HEK293 (cell line): ENCODE measurements at regions not wholly inside any gene's neighbourhood (a gene's known extent, or its start where the extent isn't known, plus 50 kb on each side); places are given as distances from the start of the nearest gene placed in this dataset.
A peak's percentile ranks its signal among the peaks of the same experiment; 100 is the strongest.

Source experiments
- GLI2 ChIP-seq: fragments of 450-650 bp; formaldehyde crosslinking; IDR thresholded peaks from 2 replicates; pipeline ENCODE4; 2017; ENCODE audit warnings: missing biosample characterization, missing genetic modification characterization, low read depth, borderline replicate concordance
- OSR2 ChIP-seq: fragments of 450-650 bp; formaldehyde crosslinking; IDR thresholded peaks from 2 replicates; pipeline ENCODE4 v1.5.1; 2016; ENCODE audit warnings: missing biosample characterization, missing genetic modification characterization
- ZBTB7A ChIP-seq: fragments of 450-650 bp; formaldehyde crosslinking; IDR thresholded peaks from 2 replicates; pipeline ENCODE4 v1.5.1; 2016; ENCODE audit warnings: low read depth, missing biosample characterization, missing genetic modification characterization
- ZNF776 ChIP-seq: fragments of 450-650 bp; formaldehyde crosslinking; IDR thresholded peaks from 2 replicates; pipeline ENCODE4 v1.5.0; 2017; ENCODE audit warnings: missing biosample characterization, missing genetic modification characterization, borderline replicate concordance
- TF ChIP-seq, protein P1 (sequence below): fragments of 450-650 bp; formaldehyde crosslinking; IDR thresholded peaks from 2 replicates; pipeline ENCODE4 v1.5.1; 2016; ENCODE audit warnings: missing biosample characterization, missing genetic modification characterization

DNA sequence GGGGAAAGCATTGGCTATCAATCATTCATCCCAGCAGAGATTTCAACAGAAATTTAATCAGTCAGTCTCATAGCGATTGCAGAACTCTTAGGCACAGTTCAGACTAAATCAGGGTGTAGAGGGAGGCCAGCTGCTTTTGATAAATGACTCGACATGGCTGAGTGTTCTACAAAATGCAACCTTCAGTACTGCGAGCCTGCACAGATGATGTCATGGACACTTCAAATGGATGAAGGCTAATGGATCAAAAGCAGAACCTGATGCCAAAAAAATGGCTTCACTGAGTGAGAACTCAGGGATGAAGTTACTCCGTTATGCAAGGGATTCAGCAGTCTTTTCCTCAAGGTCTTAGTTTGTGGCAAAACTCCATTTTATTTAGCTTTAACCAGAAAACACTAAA is 167.3 kb downstream of the DACT1 start:
- TF ChIP-seq OSR2 (peak; percentile 49), ZNF776 (tag by site-specific recombination) (no peak), GLI2 (tag by site-specific recombination) (no peak), ZBTB7A (no peak)
- TF ChIP-seq, protein P1, sequence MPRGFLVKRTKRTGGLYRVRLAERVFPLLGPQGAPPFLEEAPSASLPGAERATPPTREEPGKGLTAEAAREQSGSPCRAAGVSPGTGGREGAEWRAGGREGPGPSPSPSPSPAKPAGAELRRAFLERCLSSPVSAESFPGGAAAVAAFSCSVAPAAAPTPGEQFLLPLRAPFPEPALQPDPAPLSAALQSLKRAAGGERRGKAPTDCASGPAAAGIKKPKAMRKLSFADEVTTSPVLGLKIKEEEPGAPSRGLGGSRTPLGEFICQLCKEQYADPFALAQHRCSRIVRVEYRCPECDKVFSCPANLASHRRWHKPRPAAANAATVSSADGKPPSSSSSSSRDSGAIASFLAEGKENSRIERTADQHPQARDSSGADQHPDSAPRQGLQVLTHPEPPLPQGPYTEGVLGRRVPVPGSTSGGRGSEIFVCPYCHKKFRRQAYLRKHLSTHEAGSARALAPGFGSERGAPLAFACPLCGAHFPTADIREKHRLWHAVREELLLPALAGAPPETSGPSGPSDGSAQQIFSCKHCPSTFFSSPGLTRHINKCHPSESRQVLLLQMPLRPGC (tag by site-specific recombination), result peak; percentile 73
